GM23338 (cell line): ENCODE measurements at regions not wholly inside any gene's neighbourhood (a gene's known extent, or its start where the extent isn't known, plus 50 kb on each side); places are given as distances from the start of the nearest gene placed in this dataset.

Experiments
- ATAC-seq: fragments of 200-7000 bp; cut with Tn5 transposase; 3 replicates; pipeline ENCODE4 v1.9.1; 2020
- DNase-seq: peaks from one replicate; pipeline ENCODE4 v3.0.0-alpha.2; 2015; ENCODE audit warnings: low spot score
- H2AFZ ChIP-seq: fragments of 200-600 bp; sonication (generic); 2 replicates; pipeline ENCODE4 v1.8.0; 2016; ENCODE audit warnings: antibody characterized with exemption, mild to moderate bottlenecking, moderate library complexity
- H3F3A ChIP-seq: fragments of 200-600 bp; sonication (generic); replicated peaks from 2 replicates; pipeline ENCODE4 v1.8.0; 2017; ENCODE audit warnings: antibody characterized with exemption, mixed run types, low read depth
- H3K27ac ChIP-seq: fragments of 200-600 bp; sonication (generic); 2 replicates; pipeline ENCODE4 v1.6.1; 2016; ENCODE audit warnings: low read depth
- H3K27me3 ChIP-seq: fragments of 200-600 bp; sonication (generic); 2 replicates; pipeline ENCODE4 v1.8.0; 2016; ENCODE audit warnings: mild to moderate bottlenecking, mixed run types, moderate library complexity; ENCODE audit not compliant: insufficient read depth
- H3K36me3 ChIP-seq: fragments of 200-600 bp; sonication (generic); 2 replicates; pipeline ENCODE4 v1.8.0; 2016; ENCODE audit warnings: mild to moderate bottlenecking; ENCODE audit not compliant: insufficient read depth
- H3K4me1 ChIP-seq: fragments of 200-600 bp; sonication (generic); 2 replicates; pipeline ENCODE4 v1.8.0; 2016; ENCODE audit warnings: mild to moderate bottlenecking, moderate library complexity; ENCODE audit not compliant: insufficient read depth
- H3K4me2 ChIP-seq: fragments of 200-600 bp; sonication (generic); 2 replicates; pipeline ENCODE4 v1.7.1; 2017; ENCODE audit warnings: mixed run types
- H3K4me3 ChIP-seq: fragments of 200-600 bp; sonication (generic); 2 replicates; pipeline ENCODE4 v1.6.1; 2016; ENCODE audit warnings: mixed run types
- H3K79me2 ChIP-seq: fragments of 200-600 bp; sonication (generic); replicated peaks from 2 replicates; pipeline ENCODE4 v1.8.0; 2017; ENCODE audit warnings: mild to moderate bottlenecking; ENCODE audit not compliant: insufficient read depth
- H3K9me2 ChIP-seq: fragments of 200-600 bp; sonication (generic); 2 replicates; pipeline ENCODE4 v1.8.0; 2017; ENCODE audit not compliant: insufficient read depth
- H4K20me1 ChIP-seq: fragments of 200-600 bp; sonication (generic); replicated peaks from 2 replicates; pipeline ENCODE4 v1.8.0; 2017; ENCODE audit warnings: mild to moderate bottlenecking; ENCODE audit not compliant: insufficient read depth
- H3K27ac Mint-ChIP-seq: 2 replicates; pipeline ENCODE4 v1.8.0; 2020; ENCODE audit warnings: inconsistent platforms, mild to moderate bottlenecking, moderate library complexity, mixed read lengths
- H3K27me3 Mint-ChIP-seq: 3 replicates; pipeline ENCODE4 v1.8.0; 2022; ENCODE audit warnings: low read depth, mild to moderate bottlenecking, moderate library complexity, mixed read lengths, inconsistent platforms; ENCODE audit not compliant: insufficient read depth, poor library complexity
- H3K36me3 Mint-ChIP-seq: 3 replicates; pipeline ENCODE4 v1.8.0; 2021; ENCODE audit warnings: low read depth, mild to moderate bottlenecking, inconsistent platforms, moderate library complexity, mixed read lengths
- H3K4me1 Mint-ChIP-seq: 3 replicates; pipeline ENCODE4 v1.8.0; 2020; ENCODE audit warnings: mild to moderate bottlenecking, inconsistent platforms, mixed read lengths
- H3K4me3 Mint-ChIP-seq: 3 replicates; pipeline ENCODE4 v1.8.0; 2021; ENCODE audit warnings: moderate library complexity, mild to moderate bottlenecking, inconsistent platforms, mixed read lengths
- H3K9me3 Mint-ChIP-seq: 3 replicates; pipeline ENCODE4 v1.8.0; 2020; ENCODE audit warnings: moderate library complexity, mild to moderate bottlenecking, inconsistent platforms, mixed read lengths
- CREB1 ChIP-seq: fragments of 250-450 bp; sonication (Bioruptor Pico); IDR thresholded peaks from 2 replicates; pipeline ENCODE4 v1.5.0; 2020; ENCODE audit warnings: low read depth, mild to moderate bottlenecking, moderate library complexity
- CTCF ChIP-seq, 2 experiments: fragments of 200-600 bp in 1 of 2; sonication (generic) in 1 of 2; conservative IDR thresholded peaks; 2 replicates each; pipeline versions ENCODE4 v1.5.1 to v1.6.1; 2016 to 2017; ENCODE audit warnings: antibody characterized with exemption in 2 of 2, low read depth in 2 of 2, mild to moderate bottlenecking in 2 of 2, moderate library complexity in 1 of 2
- ETS1 ChIP-seq: IDR thresholded peaks from 2 replicates; pipeline ENCODE4 v1.6.1; 2016; ENCODE audit warnings: antibody characterized with exemption
- EZH2 ChIP-seq: fragments of 200-600 bp; sonication (generic); IDR thresholded peaks from one replicate; pipeline ENCODE4 v1.8.0; 2017; ENCODE audit warnings: antibody characterized with exemption, mild to moderate bottlenecking, low read depth; ENCODE audit not compliant: unreplicated experiment
- EZH2phosphoT487 ChIP-seq: fragments of 200-600 bp; sonication (generic); IDR thresholded peaks from one replicate; pipeline ENCODE4 v1.8.1; 2018; ENCODE audit warnings: antibody characterized with exemption; ENCODE audit not compliant: unreplicated experiment
- JUNB ChIP-seq: IDR thresholded peaks from one replicate; pipeline ENCODE4 v1.6.1; 2016; ENCODE audit warnings: antibody characterized with exemption; ENCODE audit not compliant: unreplicated experiment
- NANOG ChIP-seq: IDR thresholded peaks from 2 replicates; pipeline ENCODE4 v1.6.1; 2016; ENCODE audit warnings: antibody characterized with exemption, borderline replicate concordance
- POLR2AphosphoS5 ChIP-seq: IDR thresholded peaks from 2 replicates; pipeline ENCODE4 v1.6.1; 2016; ENCODE audit warnings: antibody characterized with exemption, low read depth
- REST ChIP-seq: IDR thresholded peaks from one replicate; pipeline ENCODE4 v1.6.1; 2018; ENCODE audit warnings: antibody characterized with exemption; ENCODE audit not compliant: unreplicated experiment
- STAT1 ChIP-seq: IDR thresholded peaks from one replicate; pipeline ENCODE4 v1.6.1; 2016; ENCODE audit warnings: antibody characterized with exemption; ENCODE audit not compliant: unreplicated experiment
- ZNF114 ChIP-seq: fragments of 250-450 bp; sonication (Bioruptor Pico); IDR thresholded peaks from 2 replicates; pipeline ENCODE4 v1.5.0; 2020; ENCODE audit warnings: mild to moderate bottlenecking, moderate library complexity
- ZNF331 ChIP-seq: fragments of 250-450 bp; sonication (Bioruptor Pico); IDR thresholded peaks from 2 replicates; pipeline ENCODE4 v1.5.0; 2020; ENCODE audit warnings: low read depth, mild to moderate bottlenecking, moderate library complexity
- ZNF462 ChIP-seq: fragments of 250-450 bp; sonication (Bioruptor Pico); IDR thresholded peaks from 2 replicates; pipeline ENCODE4 v1.5.0; 2020; ENCODE audit warnings: mild to moderate bottlenecking, moderate library complexity

GRCh38 chr22:22088658-22089458 lies 106.3 kb upstream of the TOP3B start:
- H3K4me1 ChIP-seq = no peaks in the 10 kb centered on the region
- Mint-ChIP-seq H3K36me3 (no peaks in the 10 kb centered on the region), H3K9me3 (no peaks in the 10 kb centered on the region), H3K4me1 (no peaks in the 10 kb centered on the region), H3K4me3 (no peak overlapping the region), H3K27ac (no peak overlapping the region), H3K27me3 (peaks cover 97% of the 10 kb centered on the region)
- no peak overlapping the region for H3K4me2 ChIP-seq
- peaks cover 100% of the 10 kb centered on the region for H3K27me3 ChIP-seq
- H3K4me3 ChIP-seq = no peak overlapping the region
- H3K27ac ChIP-seq = no peak overlapping the region
- H3F3A ChIP-seq = no peaks in the 10 kb centered on the region
- ATAC-seq (no peak), DNase-seq (no peak)
- H3K36me3 ChIP-seq = no peaks in the 10 kb centered on the region
- no peak overlapping the region for H2AFZ ChIP-seq
- H3K9me2 ChIP-seq = no peaks in the 10 kb centered on the region
- peaks cover 5% of the 10 kb centered on the region; the same call in 1 of the 2 replicates for H4K20me1 ChIP-seq
- no peaks in the 10 kb centered on the region for H3K79me2 ChIP-seq
- TF ChIP-seq REST (no peak), ZNF331 (CRISPR knock-in tag) (no peak), CREB1 (CRISPR knock-in tag) (no peak), STAT1 (no peak), JUNB (no peak), POLR2AphosphoS5 (no peak), ZNF114 (CRISPR knock-in tag) (no peak), EZH2 (no peak), CTCF (conservative IDR thresholded peaks at IDR 0.05; ENCODE audit: low read depth in 2 of 2) (no peak), ZNF462 (CRISPR knock-in tag) (no peak), ETS1 (no peak), NANOG (no peak), EZH2phosphoT487 (no peak)
